GM21360 (cell line): ENCODE measurements at regions not wholly inside any gene's neighbourhood (a gene's known extent, or its start where the extent isn't known, plus 50 kb on each side); places are given as distances from the start of the nearest gene placed in this dataset.

Experiments
- ATAC-seq: cut with Tn5 transposase; IDR thresholded peaks from one replicate; pipeline ENCODE4 v1.9.1; 2021; ENCODE audit warnings: mild to moderate bottlenecking, moderate library complexity; ENCODE audit not compliant: unreplicated experiment

DNA sequence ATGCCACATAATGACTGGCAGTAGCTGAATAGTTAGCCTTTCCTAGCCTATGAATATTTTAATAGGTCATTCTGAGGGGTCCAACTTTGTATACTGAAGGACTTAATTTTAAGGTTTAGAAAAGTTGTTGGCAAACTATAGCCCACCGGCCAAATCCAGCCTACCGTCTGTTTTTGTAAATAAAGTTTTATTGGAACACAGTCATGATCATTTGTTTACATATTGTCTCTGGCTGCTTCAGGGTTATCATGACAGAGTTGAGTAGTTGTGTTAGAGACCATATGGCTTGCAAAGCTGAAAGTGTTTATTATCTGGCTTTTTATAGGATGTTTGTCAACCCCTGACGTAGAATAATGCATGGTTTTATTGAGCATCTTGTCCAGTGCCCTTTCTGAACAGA is 73.4 kb downstream of the NTMT2 start:
- no peak for ATAC-seq

- ATAC-seq, result no peak
Measured at GRCh38 chr1:170221031-170221430, 75.3 kb downstream of the NTMT2 start.

DNA sequence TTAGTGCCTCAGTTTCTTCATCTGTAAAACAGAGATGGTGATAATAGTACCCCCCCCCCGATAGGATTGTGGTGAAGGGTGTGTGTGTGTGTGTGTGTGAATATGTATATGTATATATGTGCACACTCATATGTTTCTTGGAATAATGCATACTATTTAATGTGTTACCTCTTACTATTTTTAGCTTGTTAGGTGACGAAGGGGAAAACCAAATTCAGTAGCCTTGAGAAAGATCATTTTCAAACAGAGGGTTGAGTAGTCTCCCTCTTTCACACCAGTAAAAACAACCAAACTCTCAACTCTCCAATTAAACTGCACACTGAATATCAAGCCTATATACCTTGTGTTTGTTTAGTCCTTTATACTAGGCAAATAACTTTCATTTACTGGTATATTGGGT is 75.7 kb downstream of the NTMT2 start:
- no peak for ATAC-seq

- ATAC-seq, result no peak
Measured at GRCh38 chr1:170224469-170224868, 78.7 kb downstream of the NTMT2 start.

DNA sequence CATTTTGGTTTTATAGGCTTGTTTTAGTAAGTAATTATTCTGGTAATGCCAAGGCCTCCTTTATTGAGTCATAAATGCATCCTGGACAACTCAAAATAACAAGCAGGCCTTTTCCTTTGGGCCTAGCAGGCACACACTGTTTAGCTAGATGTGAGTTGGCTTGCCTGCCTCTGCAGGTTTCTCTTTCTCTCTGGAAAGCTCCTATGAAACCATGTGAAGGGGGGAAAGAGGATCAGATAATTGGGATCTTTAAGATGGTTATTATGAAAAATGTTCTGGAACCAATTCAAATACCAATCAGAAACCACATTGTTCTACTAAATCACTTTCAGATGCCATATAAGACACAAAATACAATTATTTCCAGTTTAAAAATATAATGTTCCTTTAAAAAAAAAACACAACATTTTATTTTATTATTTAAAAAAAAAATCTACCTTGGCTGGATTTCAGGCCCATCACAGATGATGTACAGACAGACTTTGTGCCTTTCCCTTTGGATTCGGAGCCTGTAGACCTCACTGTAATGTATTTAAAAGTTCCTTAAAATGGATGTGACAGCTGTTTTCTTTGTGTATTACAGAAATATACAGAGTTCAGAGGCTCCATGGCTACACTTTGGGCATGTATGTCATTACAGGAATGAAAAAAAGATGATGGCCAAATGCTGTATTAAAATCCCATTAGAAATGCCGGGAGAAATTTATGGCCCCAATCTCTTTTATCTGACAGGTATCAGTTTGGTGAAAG is 80.2 kb downstream of the NTMT2 start:
- no peak for ATAC-seq

- ATAC-seq, result no peak
Measured at GRCh38 chr1:170226767-170227166, 81.0 kb downstream of the NTMT2 start.

- ATAC-seq, result no peak
Measured at GRCh38 chr1:170230323-170230722, 84.6 kb downstream of the NTMT2 start.

- no peak for ATAC-seq
Measured at GRCh38 chr1:170231662-170232061, 85.9 kb downstream of the NTMT2 start.

DNA sequence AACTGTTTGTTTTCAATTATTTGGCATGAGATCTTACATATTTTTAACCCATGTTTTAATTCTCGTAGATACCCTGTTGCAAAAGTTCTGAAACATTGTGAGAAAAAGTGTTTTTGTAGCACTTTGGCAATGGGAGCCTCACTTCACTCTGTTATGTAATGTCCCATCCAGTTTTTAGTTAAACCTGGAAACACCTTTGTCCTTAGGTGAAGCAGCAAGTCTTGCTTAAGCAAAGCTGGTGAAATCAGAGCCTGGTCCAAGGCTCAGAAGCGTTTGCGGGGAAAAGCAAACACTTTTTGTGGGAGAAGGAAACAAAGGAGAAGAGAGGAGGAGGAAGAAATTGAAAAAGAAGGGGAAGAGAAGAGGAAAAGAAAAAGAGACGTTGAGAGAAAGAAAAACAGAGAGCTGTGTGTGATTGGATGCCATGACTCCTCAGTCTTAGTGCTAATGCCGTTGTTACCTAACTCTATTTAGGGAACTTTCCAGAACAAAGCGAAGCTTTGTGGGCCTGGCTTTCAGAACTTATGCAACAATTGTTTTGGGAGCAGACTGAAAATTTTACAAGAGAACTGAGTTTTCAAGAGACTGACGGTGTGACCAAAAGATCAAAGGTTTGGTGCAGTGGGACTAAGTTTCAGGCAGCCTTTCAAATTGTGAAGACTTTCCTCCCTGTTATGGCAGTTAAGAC is 93.1 kb downstream of the NTMT2 start:
- no peak for ATAC-seq

- ATAC-seq, result no peak
Measured at GRCh38 chr1:170239445-170239844, 93.7 kb downstream of the NTMT2 start.

GRCh38 chr1:170240409-170240808 is 94.7 kb downstream of the NTMT2 start:
- peak; percentile 99 for ATAC-seq

DNA sequence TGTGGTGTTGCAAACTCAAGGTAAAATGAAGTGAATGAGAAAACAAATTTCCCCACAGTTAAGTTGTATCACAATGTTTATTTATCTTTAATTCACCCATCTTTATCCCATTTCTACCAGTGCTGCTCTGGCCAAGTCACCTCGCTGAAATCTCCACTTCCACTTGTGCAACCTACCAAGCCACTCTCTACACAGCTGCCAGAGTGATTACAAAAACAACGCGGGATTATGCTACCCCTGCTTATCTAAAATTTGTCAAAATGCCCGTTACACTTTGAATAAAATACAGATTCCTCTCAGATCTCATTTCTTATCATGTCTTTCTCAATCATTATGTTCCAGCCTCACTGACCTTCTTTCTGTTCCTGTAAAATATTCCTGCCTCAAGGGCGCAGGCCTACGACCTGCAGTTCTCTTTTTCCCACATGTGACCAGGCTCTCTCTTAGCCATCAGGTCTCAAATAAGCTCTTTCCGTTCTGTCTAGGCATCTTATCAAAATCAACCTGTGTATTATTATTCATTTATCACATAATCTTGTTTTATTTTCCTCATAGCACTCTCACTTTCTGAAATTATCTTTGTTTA is 95.6 kb downstream of the NTMT2 start:
- no peak for ATAC-seq

- peak; percentile 67 for ATAC-seq
Measured at GRCh38 chr1:170247751-170248521, 102.2 kb downstream of the NTMT2 start.

DNA sequence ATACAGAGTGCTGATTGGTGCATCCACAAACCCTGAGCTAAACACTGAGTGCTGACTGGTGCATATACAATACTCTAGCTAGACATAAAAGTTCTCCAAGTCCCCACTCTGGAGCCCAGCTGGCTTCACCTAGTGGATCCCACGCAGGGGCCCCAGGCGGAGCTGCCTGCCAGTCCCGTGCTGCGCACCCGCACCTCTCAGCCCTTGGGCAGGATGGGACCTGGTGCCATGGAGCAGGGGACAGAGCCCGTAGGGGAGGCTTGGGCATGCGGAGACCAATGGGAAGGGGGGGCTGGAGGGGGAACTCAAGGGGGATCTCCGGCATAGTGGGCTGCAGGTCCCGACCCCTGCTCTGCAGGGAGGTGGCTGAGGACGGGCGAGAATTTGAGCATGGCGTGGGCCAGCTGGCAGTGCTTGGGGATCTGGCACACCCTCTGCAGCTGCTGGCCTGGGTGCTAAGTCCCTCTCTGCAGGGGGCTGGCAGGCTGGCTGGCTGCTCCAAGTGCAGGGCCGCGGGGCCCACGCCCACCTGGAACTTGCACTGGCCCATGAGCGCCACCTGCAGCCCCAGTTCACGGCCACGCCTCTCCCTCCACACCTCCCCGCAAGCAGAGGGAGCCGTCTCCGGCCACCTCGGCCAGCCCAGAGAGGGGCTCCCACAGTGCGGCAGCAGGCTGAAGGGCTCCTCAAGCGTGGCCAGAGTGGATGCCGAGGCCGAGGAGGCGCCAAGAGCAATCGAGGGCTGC is 104.9 kb downstream of the NTMT2 start:
- no peak for ATAC-seq

DNA sequence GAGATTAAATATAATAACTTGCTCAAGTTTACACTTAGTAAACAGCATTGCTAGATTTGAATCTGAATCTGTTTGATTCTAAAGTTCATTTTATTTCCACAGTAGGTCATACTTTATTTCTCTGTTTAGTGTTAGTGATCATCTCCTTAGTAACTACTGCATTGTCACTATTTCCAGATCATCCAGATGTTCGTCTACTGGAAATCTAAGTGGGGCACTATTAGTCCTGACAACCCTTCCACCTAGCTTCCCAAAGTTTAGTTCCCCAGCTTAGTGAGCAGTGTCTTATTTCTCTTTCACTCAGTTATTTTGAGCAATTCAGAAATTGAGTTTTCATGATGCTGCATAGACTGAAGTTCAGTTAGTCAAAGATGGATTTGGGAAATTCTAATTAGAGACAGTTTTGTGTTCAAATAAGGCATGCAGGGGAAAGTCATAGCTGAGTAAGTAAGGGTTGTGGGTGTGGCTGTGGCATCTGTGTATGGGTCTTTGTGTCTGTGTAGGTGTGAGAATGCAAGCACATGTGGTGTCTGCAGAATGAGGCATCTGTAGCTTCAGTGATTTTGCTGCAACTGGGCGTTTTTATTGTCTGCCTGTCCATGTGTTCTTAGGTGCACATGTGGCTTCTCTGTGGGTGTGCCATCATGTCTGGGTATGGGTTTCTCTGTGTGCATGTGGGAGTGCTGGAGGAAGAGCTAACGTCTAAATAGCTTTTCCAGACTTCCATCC is 107.3 kb downstream of the NTMT2 start:
- no peak for ATAC-seq

DNA sequence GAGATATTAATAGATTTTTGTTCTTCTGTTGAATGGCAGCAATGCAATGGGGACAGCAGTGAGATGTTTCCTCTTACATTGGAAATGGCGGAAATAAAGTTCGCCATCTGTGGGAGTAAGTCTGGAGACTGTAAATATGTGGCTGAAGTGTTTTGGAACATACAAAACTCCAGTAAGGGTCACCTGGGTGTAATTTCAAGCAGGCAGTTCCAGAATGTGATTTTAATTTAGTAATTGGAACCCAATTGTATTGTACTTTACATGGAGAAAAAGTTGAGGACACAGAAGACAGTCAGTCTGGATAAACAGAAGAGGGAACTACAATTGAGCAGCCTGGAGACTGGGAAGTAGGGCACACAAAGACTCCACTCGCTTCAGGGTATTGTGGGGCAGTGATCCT is 108.6 kb downstream of the NTMT2 start:
- no peak for ATAC-seq

GRCh38 chr1:170261669-170262068 is 115.9 kb downstream of the NTMT2 start:
- ATAC-seq, result no peak

DNA sequence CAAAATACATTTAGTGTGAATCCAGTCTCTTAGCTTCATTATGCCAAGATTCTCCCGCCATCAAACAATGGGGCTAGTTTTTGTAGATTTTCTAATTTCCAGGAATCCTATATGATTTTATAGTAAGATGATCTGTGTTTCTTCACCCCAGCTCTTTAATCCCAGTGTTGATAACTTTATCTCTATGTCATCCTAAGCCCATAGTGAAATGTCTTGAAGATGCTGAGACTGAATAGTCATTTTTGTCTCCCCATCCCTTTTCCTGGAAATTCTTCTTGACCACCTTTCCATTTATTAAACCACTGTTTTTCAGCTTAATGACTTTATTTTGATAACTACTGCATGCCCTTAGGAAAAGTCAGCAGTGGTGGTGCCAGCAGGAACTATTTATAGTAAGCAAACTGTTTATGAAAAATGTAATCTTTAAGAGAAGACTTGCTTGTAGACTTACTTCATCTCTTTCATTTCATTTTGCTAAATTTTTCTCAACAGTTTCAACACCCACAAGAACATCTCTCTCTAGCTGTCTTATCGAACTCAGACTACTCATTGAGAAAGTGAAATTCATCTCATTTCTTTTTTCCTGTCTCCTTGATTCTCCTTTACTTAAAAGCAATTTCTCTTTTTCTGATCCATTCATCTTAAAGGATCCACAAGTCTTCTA is 116.6 kb downstream of the NTMT2 start:
- no peak for ATAC-seq

GRCh38 chr1:170265234-170265633 is 119.5 kb downstream of the NTMT2 start:
- ATAC-seq, result no peak

DNA sequence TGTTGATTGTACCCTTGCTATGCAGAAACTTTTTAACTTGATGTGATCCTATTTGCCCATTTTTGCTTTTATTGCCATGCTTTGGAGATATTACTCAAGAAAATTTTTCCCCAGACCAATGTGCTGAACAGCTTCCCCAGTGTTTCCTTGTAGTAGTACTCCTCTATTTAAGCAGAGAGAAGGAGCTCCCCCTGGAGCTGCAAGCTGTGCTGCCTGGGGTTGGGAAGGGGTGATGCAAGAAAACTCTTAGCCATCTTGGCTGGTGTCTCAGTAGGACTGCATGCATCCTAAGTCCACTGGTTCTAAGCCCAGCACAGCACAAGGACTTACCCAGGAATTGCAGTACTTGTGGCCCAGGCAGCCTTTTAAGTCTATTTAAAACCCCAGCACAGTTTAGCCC is 121.6 kb downstream of the NTMT2 start:
- no peak for ATAC-seq
